ENCODE measurements at regions not wholly inside any gene's neighbourhood (a gene's known extent, or its start where the extent isn't known, plus 50 kb on each side); places are given as distances from the start of the nearest gene placed in this dataset.

GRCh38 chr19:29324291-29324680, 111.3 kb upstream of the UQCRFS1 start:
- peaks cover 4% of the 10 kb centered on the region for H3K36me3 Mint-ChIP-seq (ENCODE audit: low read depth, unreplicated experiment)
- no peak for TF ChIP-seq CTCF (IDR thresholded peaks at IDR 0.05; ENCODE audit: unreplicated experiment)
- H3K27me3 Mint-ChIP-seq (ENCODE audit: unreplicated experiment), result peaks cover 10% of the 10 kb centered on the region
- DNase-seq (ENCODE audit: low spot score), result no peak
- H3K4me3 Mint-ChIP-seq (ENCODE audit: unreplicated experiment), result no peak overlapping the region
- H3K9me3 Mint-ChIP-seq (ENCODE audit: unreplicated experiment), result peaks cover 8% of the 10 kb centered on the region
- peaks cover 9% of the 10 kb centered on the region for H3K4me1 Mint-ChIP-seq (ENCODE audit: unreplicated experiment)
- H3K27ac Mint-ChIP-seq (ENCODE audit: unreplicated experiment), result no peak overlapping the region

- H3K27me3 Mint-ChIP-seq (ENCODE audit: unreplicated experiment), result peaks cover 10% of the 10 kb centered on the region
- peaks cover 4% of the 10 kb centered on the region for H3K36me3 Mint-ChIP-seq (ENCODE audit: low read depth, unreplicated experiment)
- H3K27ac Mint-ChIP-seq (ENCODE audit: unreplicated experiment), result no peak overlapping the region
- H3K4me3 Mint-ChIP-seq (ENCODE audit: unreplicated experiment), result no peak overlapping the region
- peaks cover 9% of the 10 kb centered on the region for H3K4me1 Mint-ChIP-seq (ENCODE audit: unreplicated experiment)
- no peak for TF ChIP-seq CTCF (IDR thresholded peaks at IDR 0.05; ENCODE audit: unreplicated experiment)
- peaks cover 8% of the 10 kb centered on the region for H3K9me3 Mint-ChIP-seq (ENCODE audit: unreplicated experiment)
- DNase-seq (ENCODE audit: low spot score), result no peak
Measured at GRCh38 chr19:29324717-29325116, 111.8 kb upstream of the UQCRFS1 start.

- Mint-ChIP-seq H3K27ac (ENCODE audit: unreplicated experiment) (no peak overlapping the region), H3K36me3 (ENCODE audit: low read depth, unreplicated experiment) (peaks cover 4% of the 10 kb centered on the region), H3K27me3 (ENCODE audit: unreplicated experiment) (peaks cover 10% of the 10 kb centered on the region), H3K4me1 (ENCODE audit: unreplicated experiment) (peaks cover 9% of the 10 kb centered on the region), H3K4me3 (ENCODE audit: unreplicated experiment) (no peak overlapping the region), H3K9me3 (ENCODE audit: unreplicated experiment) (peaks cover 8% of the 10 kb centered on the region)
- DNase-seq (ENCODE audit: low spot score), result no peak
- no peak for TF ChIP-seq CTCF (IDR thresholded peaks at IDR 0.05; ENCODE audit: unreplicated experiment)
Measured at GRCh38 chr19:29325241-29325975, 112.5 kb upstream of the UQCRFS1 start.

GRCh38 chr19:29326351-29326750, 113.4 kb upstream of the UQCRFS1 start:
- Mint-ChIP-seq H3K36me3 (ENCODE audit: low read depth, unreplicated experiment) (peaks cover 7% of the 10 kb centered on the region), H3K27me3 (ENCODE audit: unreplicated experiment) (peaks cover 10% of the 10 kb centered on the region), H3K9me3 (ENCODE audit: unreplicated experiment) (peaks cover 8% of the 10 kb centered on the region), H3K4me3 (ENCODE audit: unreplicated experiment) (no peak overlapping the region), H3K27ac (ENCODE audit: unreplicated experiment) (no peak overlapping the region), H3K4me1 (ENCODE audit: unreplicated experiment) (peaks cover 9% of the 10 kb centered on the region)
- TF ChIP-seq CTCF (IDR thresholded peaks at IDR 0.05; ENCODE audit: unreplicated experiment), result no peak
- no peak for DNase-seq (ENCODE audit: low spot score)

Data from endothelial cell (in vitro differentiated cells).